ENCODE measurements at regions not wholly inside any gene's neighbourhood (a gene's known extent, or its start where the extent isn't known, plus 50 kb on each side); places are given as distances from the start of the nearest gene placed in this dataset.

DNA sequence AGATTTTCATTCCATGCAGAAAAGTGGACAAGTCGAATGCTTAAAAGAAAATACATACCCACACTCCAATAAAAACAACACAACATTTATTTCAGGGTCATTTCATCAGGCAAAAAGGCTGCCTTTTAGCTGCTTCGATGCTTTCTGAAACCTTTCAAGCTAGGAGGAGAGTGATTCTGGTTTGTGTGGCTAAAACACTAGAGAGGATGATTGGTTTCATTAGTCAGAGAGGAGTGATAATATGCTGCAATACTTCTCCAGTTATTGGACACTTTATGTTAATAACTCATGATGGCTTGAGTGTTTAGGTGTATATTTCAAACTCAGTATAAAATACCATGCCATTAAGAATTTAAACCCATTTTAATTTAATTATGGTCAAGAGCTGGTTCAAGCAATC lies 614.0 kb downstream of the SLC4A3 start:
- H3K36me3 ChIP-seq (ENCODE audit: control insufficient read depth in 5 of 5, insufficient read depth in 5 of 5, low read length in 5 of 5) = no peaks in the 10 kb centered on the region
- no peak overlapping the region for H3K4me3 ChIP-seq (ENCODE audit: low read depth in 1 of 5, low read length in 5 of 5)
- H3K27me3 ChIP-seq (ENCODE audit: control insufficient read depth in 5 of 5, insufficient read depth in 4 of 5, low read length in 5 of 5) = no peaks in the 10 kb centered on the region
- peaks cover 0 to 6% (median 0%) of the 10 kb centered on the region in 5 donors for H3K4me1 ChIP-seq (ENCODE audit: control insufficient read depth in 5 of 5, insufficient read depth in 5 of 5, low read length in 5 of 5)
- no peak overlapping the region for H3K27ac ChIP-seq (ENCODE audit: low read depth, low read length)
- no peak overlapping the region for H3K9ac ChIP-seq (ENCODE audit: low read length in 5 of 5)
- peaks cover 0 to 2% (median 0%) of the 10 kb centered on the region in 5 donors for H3K9me3 ChIP-seq (ENCODE audit: control insufficient read depth in 5 of 5, low read length in 5 of 5)

DNA sequence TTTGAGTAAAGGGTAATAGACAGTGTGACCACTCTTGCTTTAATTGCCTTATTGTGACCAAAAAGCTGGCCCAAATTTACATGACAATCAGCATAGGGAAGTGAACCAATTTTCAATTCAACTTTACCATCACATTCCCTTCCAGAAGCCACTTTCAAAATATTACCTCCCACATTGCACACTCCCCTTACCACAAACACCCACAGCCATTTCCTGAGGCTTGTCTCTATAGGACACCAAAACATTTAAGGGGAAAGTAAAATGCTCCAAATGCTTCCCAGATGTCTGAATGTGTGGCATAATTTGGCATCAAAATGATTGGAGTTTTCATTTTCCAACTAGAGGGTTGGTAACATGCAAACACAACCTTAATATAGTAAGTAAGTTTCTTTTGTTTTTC lies 616.1 kb downstream of the SLC4A3 start:
- no peaks in the 10 kb centered on the region for H3K36me3 ChIP-seq (ENCODE audit: control insufficient read depth in 5 of 5, insufficient read depth in 5 of 5, low read length in 5 of 5)
- H3K27ac ChIP-seq (ENCODE audit: low read depth, low read length) = no peak overlapping the region
- no peak overlapping the region for H3K4me3 ChIP-seq (ENCODE audit: low read depth in 1 of 5, low read length in 5 of 5)
- H3K4me1 ChIP-seq (ENCODE audit: control insufficient read depth in 5 of 5, insufficient read depth in 5 of 5, low read length in 5 of 5) = peaks cover 0 to 6% (median 0%) of the 10 kb centered on the region in 5 donors
- no peaks in the 10 kb centered on the region for H3K27me3 ChIP-seq (ENCODE audit: control insufficient read depth in 5 of 5, insufficient read depth in 4 of 5, low read length in 5 of 5)
- H3K9ac ChIP-seq (ENCODE audit: low read length in 5 of 5) = no peak overlapping the region
- H3K9me3 ChIP-seq (ENCODE audit: control insufficient read depth in 5 of 5, low read length in 5 of 5) = peaks cover 0 to 2% (median 0%) of the 10 kb centered on the region in 5 donors

DNA sequence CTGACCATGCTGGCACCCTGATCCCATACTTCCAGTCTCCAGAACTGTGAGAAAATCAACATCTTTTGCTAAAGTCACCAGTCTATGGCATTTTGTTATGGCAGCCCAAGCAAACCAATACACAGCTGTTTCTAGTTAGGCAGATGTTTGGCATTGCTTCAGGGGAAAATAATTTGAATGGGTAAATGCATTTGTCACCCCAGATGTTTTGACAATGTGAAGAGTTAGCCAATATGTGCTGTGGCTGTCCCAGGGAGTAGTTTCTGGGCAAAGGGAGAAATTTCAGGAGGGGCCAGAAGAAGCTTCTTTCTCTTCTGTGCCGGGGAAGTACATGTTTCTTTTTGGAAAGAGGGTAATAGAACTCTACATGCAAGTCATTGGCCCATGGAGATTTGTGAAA lies 619.0 kb downstream of the SLC4A3 start:
- Histone ChIP-seq H3K9me3 (ENCODE audit: control insufficient read depth in 5 of 5, low read length in 5 of 5) (peaks cover 0 to 2% (median 0%) of the 10 kb centered on the region in 5 donors), H3K9ac (ENCODE audit: low read length in 5 of 5) (no peak overlapping the region), H3K36me3 (ENCODE audit: control insufficient read depth in 5 of 5, insufficient read depth in 5 of 5, low read length in 5 of 5) (no peaks in the 10 kb centered on the region), H3K27me3 (ENCODE audit: control insufficient read depth in 5 of 5, insufficient read depth in 4 of 5, low read length in 5 of 5) (no peaks in the 10 kb centered on the region), H3K4me3 (ENCODE audit: low read depth in 1 of 5, low read length in 5 of 5) (no peak overlapping the region), H3K4me1 (ENCODE audit: control insufficient read depth in 5 of 5, insufficient read depth in 5 of 5, low read length in 5 of 5) (peaks cover 0 to under 1% (median 0%) of the 10 kb centered on the region in 5 donors), H3K27ac (ENCODE audit: low read depth, low read length) (no peak overlapping the region)

DNA sequence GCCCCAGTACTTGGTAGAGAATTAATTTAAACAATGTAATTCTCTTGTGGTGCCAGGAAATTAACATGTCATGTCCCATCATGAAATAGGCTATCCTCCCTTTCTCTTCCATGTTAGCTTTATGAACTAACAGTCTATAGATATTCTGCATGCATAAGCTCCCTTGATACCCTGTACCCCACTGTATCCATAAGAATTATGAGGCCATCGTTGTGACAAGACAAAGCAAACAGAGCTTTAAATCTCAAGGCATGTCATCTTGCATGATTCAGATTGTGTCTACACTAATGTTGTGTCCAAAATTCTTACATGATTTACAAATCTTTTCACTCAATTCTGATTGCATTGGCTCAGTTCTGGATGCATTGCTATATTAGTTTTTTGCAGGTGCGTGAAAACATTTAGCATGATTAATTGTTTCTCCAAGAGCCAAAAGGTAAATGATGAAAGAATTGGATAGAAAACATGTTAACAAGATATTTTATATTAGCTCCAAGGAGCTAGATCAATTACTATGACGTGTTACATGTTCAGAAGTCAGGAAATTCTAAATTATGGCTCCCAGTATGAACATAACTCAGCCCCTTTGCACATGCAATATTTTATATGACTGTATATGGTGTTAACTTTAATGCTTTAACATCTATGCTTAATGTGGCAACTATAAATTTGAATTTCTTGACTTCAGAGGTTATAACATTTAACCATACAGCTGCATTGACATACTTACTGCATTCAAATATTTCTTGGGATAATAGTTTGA lies 620.3 kb downstream of the SLC4A3 start:
- H3K9me3 ChIP-seq (ENCODE audit: control insufficient read depth in 5 of 5, low read length in 5 of 5) = peaks cover 0 to 2% (median 0%) of the 10 kb centered on the region in 5 donors
- H3K4me3 ChIP-seq (ENCODE audit: low read depth in 1 of 5, low read length in 5 of 5) = no peak overlapping the region
- no peaks in the 10 kb centered on the region for H3K27me3 ChIP-seq (ENCODE audit: control insufficient read depth in 5 of 5, insufficient read depth in 4 of 5, low read length in 5 of 5)
- H3K27ac ChIP-seq (ENCODE audit: low read depth, low read length) = no peak overlapping the region
- no peaks in the 10 kb centered on the region for H3K4me1 ChIP-seq (ENCODE audit: control insufficient read depth in 5 of 5, insufficient read depth in 5 of 5, low read length in 5 of 5)
- no peak overlapping the region for H3K9ac ChIP-seq (ENCODE audit: low read length in 5 of 5)
- no peaks in the 10 kb centered on the region for H3K36me3 ChIP-seq (ENCODE audit: control insufficient read depth in 5 of 5, insufficient read depth in 5 of 5, low read length in 5 of 5)

DNA sequence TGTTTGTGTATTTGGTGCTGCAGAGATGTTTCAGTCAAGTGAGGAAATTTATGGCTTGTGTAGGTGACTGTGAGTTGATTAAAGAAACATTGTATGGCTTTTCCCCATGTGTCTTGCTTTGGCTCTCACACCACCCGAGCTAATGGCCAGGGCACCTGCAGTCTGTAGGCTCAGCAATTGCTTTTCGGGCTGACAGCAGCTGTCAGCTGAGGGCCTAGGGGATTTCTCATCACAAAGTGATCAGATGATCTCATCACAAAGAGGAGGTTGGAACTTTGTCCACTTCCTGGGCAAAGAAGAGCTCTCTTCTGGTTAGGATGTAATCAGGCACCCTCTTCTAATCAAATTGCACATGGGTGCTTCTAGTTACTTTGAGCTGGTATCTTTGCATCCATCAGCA lies 632.2 kb downstream of the SLC4A3 start:
- Histone ChIP-seq H3K27me3 (ENCODE audit: control insufficient read depth in 5 of 5, insufficient read depth in 4 of 5, low read length in 5 of 5) (no peaks in the 10 kb centered on the region), H3K36me3 (ENCODE audit: control insufficient read depth in 5 of 5, insufficient read depth in 5 of 5, low read length in 5 of 5) (no peaks in the 10 kb centered on the region), H3K9me3 (ENCODE audit: control insufficient read depth in 5 of 5, low read length in 5 of 5) (no peaks in the 10 kb centered on the region), H3K4me1 (ENCODE audit: control insufficient read depth in 5 of 5, insufficient read depth in 5 of 5, low read length in 5 of 5) (no peaks in the 10 kb centered on the region), H3K9ac (ENCODE audit: low read length in 5 of 5) (no peak overlapping the region), H3K27ac (ENCODE audit: low read depth, low read length) (no peak overlapping the region), H3K4me3 (ENCODE audit: low read depth in 1 of 5, low read length in 5 of 5) (no peak overlapping the region)

DNA sequence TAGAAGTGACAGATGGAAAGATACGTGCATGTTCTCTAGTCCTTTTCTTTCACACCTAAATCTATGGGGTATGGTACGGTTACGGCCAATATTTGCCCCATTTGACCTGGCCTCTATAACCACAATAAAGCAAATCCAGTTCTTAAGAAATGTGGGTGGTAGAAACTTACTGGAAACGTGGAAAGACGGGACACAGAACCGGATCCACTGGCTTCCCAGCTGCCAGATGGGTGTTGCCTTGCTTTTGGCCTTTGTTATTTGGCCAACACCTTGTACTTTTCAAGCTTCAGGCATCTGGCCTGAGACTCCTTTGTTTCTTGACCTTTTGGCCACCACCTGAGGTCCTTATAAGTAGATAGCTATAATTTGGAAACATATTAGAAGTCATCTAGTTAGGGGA lies 635.9 kb downstream of the SLC4A3 start:
- H3K9me3 ChIP-seq (ENCODE audit: control insufficient read depth in 5 of 5, low read length in 5 of 5) = no peaks in the 10 kb centered on the region
- H3K36me3 ChIP-seq (ENCODE audit: control insufficient read depth in 5 of 5, insufficient read depth in 5 of 5, low read length in 5 of 5) = no peaks in the 10 kb centered on the region
- H3K4me1 ChIP-seq (ENCODE audit: control insufficient read depth in 5 of 5, insufficient read depth in 5 of 5, low read length in 5 of 5) = no peaks in the 10 kb centered on the region
- H3K27me3 ChIP-seq (ENCODE audit: control insufficient read depth in 5 of 5, insufficient read depth in 4 of 5, low read length in 5 of 5) = no peaks in the 10 kb centered on the region
- H3K4me3 ChIP-seq (ENCODE audit: low read depth in 1 of 5, low read length in 5 of 5) = no peak overlapping the region
- no peak overlapping the region for H3K9ac ChIP-seq (ENCODE audit: low read length in 5 of 5)
- no peak overlapping the region for H3K27ac ChIP-seq (ENCODE audit: low read depth, low read length)

DNA sequence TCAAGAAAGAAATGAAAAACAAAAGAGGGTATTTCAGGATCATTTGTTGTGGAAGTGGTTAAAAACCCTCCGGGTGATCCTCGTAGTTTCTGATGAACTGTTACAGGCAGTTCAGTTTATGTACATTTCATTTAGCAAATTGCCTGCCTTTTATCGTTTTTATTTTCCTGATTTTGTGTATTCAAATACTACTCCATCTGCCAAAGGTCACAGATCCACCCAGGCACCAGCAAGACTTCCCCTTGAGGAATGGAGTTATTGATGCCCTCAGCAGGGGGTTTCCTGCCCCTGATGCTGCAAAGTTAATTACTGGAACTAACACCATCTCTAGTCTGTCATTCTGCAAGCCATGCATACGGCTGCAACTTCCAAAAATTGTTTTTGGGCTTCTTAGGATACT lies 641.9 kb downstream of the SLC4A3 start:
- Histone ChIP-seq H3K27me3 (ENCODE audit: control insufficient read depth in 5 of 5, insufficient read depth in 4 of 5, low read length in 5 of 5) (no peaks in the 10 kb centered on the region), H3K4me3 (ENCODE audit: low read depth in 1 of 5, low read length in 5 of 5) (no peak overlapping the region), H3K36me3 (ENCODE audit: control insufficient read depth in 5 of 5, insufficient read depth in 5 of 5, low read length in 5 of 5) (no peaks in the 10 kb centered on the region), H3K9me3 (ENCODE audit: control insufficient read depth in 5 of 5, low read length in 5 of 5) (no peaks in the 10 kb centered on the region), H3K9ac (ENCODE audit: low read length in 5 of 5) (no peak overlapping the region), H3K4me1 (ENCODE audit: control insufficient read depth in 5 of 5, insufficient read depth in 5 of 5, low read length in 5 of 5) (no peaks in the 10 kb centered on the region), H3K27ac (ENCODE audit: low read depth, low read length) (no peak overlapping the region)

DNA sequence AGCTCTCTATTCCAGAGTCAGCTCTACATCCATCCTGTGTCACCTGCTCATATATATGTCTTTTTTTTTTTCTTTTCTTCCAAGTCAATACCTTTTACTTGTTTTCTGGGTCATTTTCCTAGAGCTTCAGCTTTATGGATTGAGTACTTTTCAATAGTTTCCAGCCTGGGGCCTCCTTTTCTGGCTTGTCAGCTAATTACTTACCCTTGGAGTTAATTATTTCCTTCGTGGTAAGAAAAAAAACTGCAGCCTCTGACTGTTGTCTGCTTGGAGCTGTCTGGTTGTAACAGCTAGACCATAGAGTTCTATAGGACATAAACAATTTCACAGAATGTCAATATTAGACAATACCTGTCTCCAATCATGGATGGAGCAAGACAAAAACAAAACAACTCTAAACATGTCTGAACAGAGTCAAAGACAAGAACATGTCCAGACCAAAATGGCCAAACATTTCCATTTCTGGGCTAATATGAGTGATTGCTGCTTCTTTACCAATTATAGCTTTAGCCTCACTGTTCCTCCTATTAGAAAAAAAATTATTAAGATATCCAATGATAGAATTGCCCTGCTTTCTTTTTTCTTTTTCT lies 643.1 kb downstream of the SLC4A3 start:
- Histone ChIP-seq H3K27ac (ENCODE audit: low read depth, low read length) (no peak overlapping the region), H3K4me3 (ENCODE audit: low read depth in 1 of 5, low read length in 5 of 5) (no peak overlapping the region), H3K9ac (ENCODE audit: low read length in 5 of 5) (no peak overlapping the region)

DNA sequence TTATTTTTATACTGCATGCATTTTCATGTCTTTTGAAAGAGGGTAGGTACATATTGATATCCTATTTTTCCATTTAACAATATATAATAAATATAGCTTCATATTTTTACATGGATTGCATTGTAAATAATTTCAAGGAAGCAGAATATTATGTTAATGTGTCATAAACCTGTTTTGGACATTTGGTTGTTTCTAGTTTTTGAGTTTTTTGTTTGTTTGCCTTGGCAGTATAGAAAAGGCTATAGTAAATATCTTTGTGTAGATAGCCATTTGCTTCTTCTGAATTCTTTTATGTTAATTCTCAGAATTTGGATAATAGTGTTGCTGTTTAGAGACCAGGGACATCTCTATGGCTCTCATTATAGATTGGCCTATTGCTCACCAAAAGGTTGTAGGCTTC lies 645.2 kb downstream of the SLC4A3 start:
- H3K4me1 ChIP-seq (ENCODE audit: control insufficient read depth in 5 of 5, insufficient read depth in 5 of 5, low read length in 5 of 5) = peaks cover 0 to 15% (median 12%) of the 10 kb centered on the region in 5 donors
- H3K4me3 ChIP-seq (ENCODE audit: low read depth in 1 of 5, low read length in 5 of 5) = no peak overlapping the region
- H3K27ac ChIP-seq (ENCODE audit: low read depth, low read length) = no peak overlapping the region
- no peaks in the 10 kb centered on the region for H3K9me3 ChIP-seq (ENCODE audit: control insufficient read depth in 5 of 5, low read length in 5 of 5)
- H3K27me3 ChIP-seq (ENCODE audit: control insufficient read depth in 5 of 5, insufficient read depth in 4 of 5, low read length in 5 of 5) = no peaks in the 10 kb centered on the region
- H3K36me3 ChIP-seq (ENCODE audit: control insufficient read depth in 5 of 5, insufficient read depth in 5 of 5, low read length in 5 of 5) = no peaks in the 10 kb centered on the region
- H3K9ac ChIP-seq (ENCODE audit: low read length in 5 of 5) = no peak overlapping the region

More for the DNA sequence above, 643.1 kb downstream of the SLC4A3 start:
- no peaks in the 10 kb centered on the region for H3K27me3 ChIP-seq (ENCODE audit: control insufficient read depth in 5 of 5, insufficient read depth in 4 of 5, low read length in 5 of 5)
- H3K4me1 ChIP-seq (ENCODE audit: control insufficient read depth in 5 of 5, insufficient read depth in 5 of 5, low read length in 5 of 5) = no peaks in the 10 kb centered on the region
- H3K36me3 ChIP-seq (ENCODE audit: control insufficient read depth in 5 of 5, insufficient read depth in 5 of 5, low read length in 5 of 5) = no peaks in the 10 kb centered on the region
- H3K9me3 ChIP-seq (ENCODE audit: control insufficient read depth in 5 of 5, low read length in 5 of 5) = no peaks in the 10 kb centered on the region

DNA sequence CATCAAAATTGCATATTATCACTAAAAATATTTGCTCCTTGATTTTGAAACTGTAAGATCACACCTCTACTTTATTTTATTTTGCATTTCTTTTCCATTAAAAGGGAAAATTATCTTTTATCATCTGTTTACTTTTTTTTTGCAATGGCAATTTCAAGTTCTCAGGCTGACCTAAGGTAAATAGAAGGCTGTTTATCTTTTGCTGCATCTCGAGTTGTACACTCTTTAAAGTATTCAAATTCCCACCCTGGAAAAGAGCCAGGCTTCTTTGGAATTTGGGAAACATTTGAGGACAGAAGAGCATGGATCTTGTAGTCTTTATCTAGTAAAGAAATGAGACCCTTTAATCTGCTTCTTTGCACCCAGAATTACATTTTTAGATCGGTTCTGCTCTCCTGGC lies 645.7 kb downstream of the SLC4A3 start:
- Histone ChIP-seq H3K9ac (ENCODE audit: low read length in 5 of 5) (no peak overlapping the region), H3K4me1 (ENCODE audit: control insufficient read depth in 5 of 5, insufficient read depth in 5 of 5, low read length in 5 of 5) (peaks cover 0 to 19% (median 15%) of the 10 kb centered on the region in 5 donors), H3K4me3 (ENCODE audit: low read depth in 1 of 5, low read length in 5 of 5) (no peak overlapping the region), H3K27ac (ENCODE audit: low read depth, low read length) (no peak overlapping the region), H3K36me3 (ENCODE audit: control insufficient read depth in 5 of 5, insufficient read depth in 5 of 5, low read length in 5 of 5) (no peaks in the 10 kb centered on the region), H3K27me3 (ENCODE audit: control insufficient read depth in 5 of 5, insufficient read depth in 4 of 5, low read length in 5 of 5) (no peaks in the 10 kb centered on the region), H3K9me3 (ENCODE audit: control insufficient read depth in 5 of 5, low read length in 5 of 5) (no peaks in the 10 kb centered on the region)

All from subcutaneous abdominal adipose tissue (tissue), 5 donors.